ENCODE measurements at regions not wholly inside any gene's neighbourhood (a gene's known extent, or its start where the extent isn't known, plus 50 kb on each side); places are given as distances from the start of the nearest gene placed in this dataset.
"Not testable (repeated sequence)": the region's sequence is repeated elsewhere in the genome, so short reads cannot be mapped to it uniquely, and the experiment has no call there.

DNA sequence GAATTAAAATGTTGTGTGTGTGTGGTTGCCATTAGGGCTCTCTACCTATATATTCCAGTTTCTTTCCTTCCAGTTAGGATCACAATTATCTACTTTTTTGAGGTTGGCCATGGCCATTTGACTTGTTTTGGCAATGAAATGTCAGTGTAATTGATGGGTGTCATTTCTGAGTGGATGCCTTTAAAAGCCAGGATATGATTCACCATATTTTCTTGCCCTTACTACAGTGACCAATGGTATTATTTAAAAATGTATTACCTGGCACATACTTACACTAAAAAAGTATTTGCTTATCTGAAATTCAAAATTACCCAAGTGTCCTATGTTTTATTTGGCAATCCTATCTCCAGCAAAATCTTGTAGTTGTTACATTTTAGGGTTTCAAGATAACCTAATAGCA, 258.7 kb upstream of the ACTBL2 start:
- no peak overlapping the region for H3K4me3 ChIP-seq (ENCODE audit: low read depth, low read length)
- DNase-seq (ENCODE audit: low read depth), result peak; percentile 27
- no peak for FAIRE-seq
- TF ChIP-seq, protein P1, sequence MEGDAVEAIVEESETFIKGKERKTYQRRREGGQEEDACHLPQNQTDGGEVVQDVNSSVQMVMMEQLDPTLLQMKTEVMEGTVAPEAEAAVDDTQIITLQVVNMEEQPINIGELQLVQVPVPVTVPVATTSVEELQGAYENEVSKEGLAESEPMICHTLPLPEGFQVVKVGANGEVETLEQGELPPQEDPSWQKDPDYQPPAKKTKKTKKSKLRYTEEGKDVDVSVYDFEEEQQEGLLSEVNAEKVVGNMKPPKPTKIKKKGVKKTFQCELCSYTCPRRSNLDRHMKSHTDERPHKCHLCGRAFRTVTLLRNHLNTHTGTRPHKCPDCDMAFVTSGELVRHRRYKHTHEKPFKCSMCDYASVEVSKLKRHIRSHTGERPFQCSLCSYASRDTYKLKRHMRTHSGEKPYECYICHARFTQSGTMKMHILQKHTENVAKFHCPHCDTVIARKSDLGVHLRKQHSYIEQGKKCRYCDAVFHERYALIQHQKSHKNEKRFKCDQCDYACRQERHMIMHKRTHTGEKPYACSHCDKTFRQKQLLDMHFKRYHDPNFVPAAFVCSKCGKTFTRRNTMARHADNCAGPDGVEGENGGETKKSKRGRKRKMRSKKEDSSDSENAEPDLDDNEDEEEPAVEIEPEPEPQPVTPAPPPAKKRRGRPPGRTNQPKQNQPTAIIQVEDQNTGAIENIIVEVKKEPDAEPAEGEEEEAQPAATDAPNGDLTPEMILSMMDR (IDR thresholded peaks at IDR 0.05; ENCODE audit: insufficient read depth, low read length, severe bottlenecking), result no peak
- H3K36me3 ChIP-seq (ENCODE audit: control insufficient read depth, insufficient read depth, low read length), result no peaks in the 10 kb centered on the region
- no peaks in the 10 kb centered on the region for H3K27me3 ChIP-seq (ENCODE audit: control insufficient read depth, insufficient read depth, low read length)

GRCh38 chr5:57738787-57739186, 256.2 kb upstream of the ACTBL2 start:
- no peak for DNase-seq (ENCODE audit: low read depth)
- TF ChIP-seq, protein P1 (IDR thresholded peaks at IDR 0.05; ENCODE audit: insufficient read depth, low read length, severe bottlenecking), result no peak
- no peak for FAIRE-seq
- H3K36me3 ChIP-seq (ENCODE audit: control insufficient read depth, insufficient read depth, low read length), result no peaks in the 10 kb centered on the region
- no peak overlapping the region for H3K4me3 ChIP-seq (ENCODE audit: low read depth, low read length)
- H3K27me3 ChIP-seq (ENCODE audit: control insufficient read depth, insufficient read depth, low read length), result no peaks in the 10 kb centered on the region

GRCh38 chr5:57738301-57738700, 255.7 kb upstream of the ACTBL2 start:
- DNase-seq (ENCODE audit: low read depth), result no peak
- no peak overlapping the region for H3K4me3 ChIP-seq (ENCODE audit: low read depth, low read length)
- H3K36me3 ChIP-seq (ENCODE audit: control insufficient read depth, insufficient read depth, low read length), result no peaks in the 10 kb centered on the region
- TF ChIP-seq, protein P1 (IDR thresholded peaks at IDR 0.05; ENCODE audit: insufficient read depth, low read length, severe bottlenecking), result no peak
- H3K27me3 ChIP-seq (ENCODE audit: control insufficient read depth, insufficient read depth, low read length), result no peaks in the 10 kb centered on the region
- FAIRE-seq, result no peak

GRCh38 chr5:57736716-57737115, 254.1 kb upstream of the ACTBL2 start:
- no peak overlapping the region for H3K4me3 ChIP-seq (ENCODE audit: low read depth, low read length)
- TF ChIP-seq, protein P1 (IDR thresholded peaks at IDR 0.05; ENCODE audit: insufficient read depth, low read length, severe bottlenecking), result no peak
- no peaks in the 10 kb centered on the region for H3K27me3 ChIP-seq (ENCODE audit: control insufficient read depth, insufficient read depth, low read length)
- H3K36me3 ChIP-seq (ENCODE audit: control insufficient read depth, insufficient read depth, low read length), result no peaks in the 10 kb centered on the region
- FAIRE-seq (no peak), DNase-seq (ENCODE audit: low read depth) (no peak)

DNA sequence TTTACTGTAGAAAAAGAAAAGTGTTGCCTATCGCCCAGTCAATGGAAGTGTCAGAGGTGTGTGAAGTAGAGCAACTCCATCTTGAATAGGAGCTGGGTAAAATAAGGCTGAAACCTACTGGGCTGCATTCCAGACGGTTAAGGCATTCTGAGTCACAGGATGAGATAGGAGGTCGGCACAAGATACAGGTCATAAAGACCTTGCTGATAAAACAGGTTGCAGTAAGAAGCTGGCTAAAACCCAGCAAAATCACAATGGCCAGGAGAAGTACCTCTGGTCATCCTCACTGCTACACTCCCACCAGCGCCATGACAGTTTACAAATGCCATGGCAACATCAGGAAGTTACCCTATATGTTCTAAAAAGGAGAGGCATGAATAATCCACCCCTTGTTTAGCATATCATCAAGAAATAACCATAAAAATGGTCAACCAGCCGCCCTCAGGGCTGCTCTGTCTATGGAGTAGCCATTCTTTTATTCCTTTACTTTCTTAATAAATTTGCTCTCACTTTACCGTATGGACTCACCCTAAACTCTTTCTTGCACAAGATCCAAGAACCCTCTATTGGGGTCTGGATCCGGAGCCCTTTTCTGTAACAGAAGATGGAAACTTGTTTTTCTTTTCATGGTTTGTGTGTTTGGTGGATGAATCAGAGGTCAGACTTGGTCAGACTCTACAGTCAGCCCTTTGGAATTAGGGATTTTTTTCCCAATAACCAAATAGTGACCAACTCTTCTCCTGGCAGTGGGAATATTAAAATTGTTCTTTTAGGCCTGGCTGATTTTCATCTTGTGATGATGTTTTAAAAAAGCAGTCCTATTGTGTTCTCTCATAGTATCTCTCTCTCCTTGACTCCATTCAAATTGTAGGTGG, 252.9 kb upstream of the ACTBL2 start:
- DNase-seq (ENCODE audit: low read depth), result peak; percentile 88
- H3K4me3 ChIP-seq (ENCODE audit: low read depth, low read length); FAIRE-seq; H3K36me3 ChIP-seq (ENCODE audit: control insufficient read depth, insufficient read depth, low read length); H3K27me3 ChIP-seq (ENCODE audit: control insufficient read depth, insufficient read depth, low read length): not testable (repeated sequence)

DNA sequence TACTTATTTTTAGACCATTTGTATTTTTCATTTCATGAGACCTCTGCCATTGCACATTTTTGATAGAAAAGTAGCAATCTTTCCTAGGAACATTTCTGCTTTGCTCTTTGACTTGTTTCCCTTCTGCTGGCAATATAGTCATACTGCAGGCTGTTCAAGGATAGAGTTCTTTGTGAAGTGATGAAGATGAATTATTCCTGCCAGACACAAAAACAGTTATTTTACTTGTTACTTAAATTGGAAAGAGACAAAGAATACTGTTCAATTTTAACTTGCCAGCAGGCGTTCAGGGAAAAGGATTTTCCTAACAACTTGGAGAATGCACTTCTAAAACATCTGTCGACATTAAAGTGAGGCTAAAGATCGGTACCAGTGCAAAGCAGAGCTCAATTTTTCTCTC, 251.7 kb upstream of the ACTBL2 start:
- TF ChIP-seq, protein P1 (IDR thresholded peaks at IDR 0.05; ENCODE audit: insufficient read depth, low read length, severe bottlenecking), result no peak
- DNase-seq (ENCODE audit: low read depth) (no peak), FAIRE-seq (no peak)
- H3K27me3 ChIP-seq (ENCODE audit: control insufficient read depth, insufficient read depth, low read length), result no peaks in the 10 kb centered on the region
- H3K36me3 ChIP-seq (ENCODE audit: control insufficient read depth, insufficient read depth, low read length), result no peaks in the 10 kb centered on the region
- no peak overlapping the region for H3K4me3 ChIP-seq (ENCODE audit: low read depth, low read length)
